Dermis blood vessel endothelial cell (primary cell): ENCODE measurements at regions not wholly inside any gene's neighbourhood (a gene's known extent, or its start where the extent isn't known, plus 50 kb on each side); places are given as distances from the start of the nearest gene placed in this dataset.
"Not testable (repeated sequence)": the region's sequence is repeated elsewhere in the genome, so short reads cannot be mapped to it uniquely, and the experiment has no call there.

Source experiments
- DNase-seq: peaks from one replicate; pipeline ENCODE4 v3.0.0; 2010

- DNase-seq: no peak
Measured at GRCh38 chr13:68636784-68637183, 1406.6 kb upstream of the PCDH9 start.

GRCh38 chr13:68628994-68629393 is 1398.9 kb upstream of the PCDH9 start:
- no peak for DNase-seq

- no peak for DNase-seq
Measured at GRCh38 chr13:68627379-68627778, 1397.2 kb upstream of the PCDH9 start.

- DNase-seq: no peak
Measured at GRCh38 chr13:68616600-68617222, 1386.6 kb upstream of the PCDH9 start.

- DNase-seq: no peak
Measured at GRCh38 chr13:68609661-68610060, 1379.5 kb upstream of the PCDH9 start.

GRCh38 chr13:68608147-68608546 is 1378.0 kb upstream of the PCDH9 start:
- DNase-seq: no peak

GRCh38 chr13:68597641-68598040 is 1367.5 kb upstream of the PCDH9 start:
- DNase-seq: no peak

- DNase-seq: no peak
Measured at GRCh38 chr13:68588623-68589022, 1358.5 kb upstream of the PCDH9 start.

- no peak for DNase-seq
Measured at GRCh38 chr13:68584776-68585175, 1354.6 kb upstream of the PCDH9 start.

- DNase-seq: no peak
Measured at GRCh38 chr13:68574053-68574452, 1343.9 kb upstream of the PCDH9 start.

GRCh38 chr13:68551701-68552522 is 1321.8 kb upstream of the PCDH9 start:
- DNase-seq: no peak

GRCh38 chr13:68550330-68550729 is 1320.2 kb upstream of the PCDH9 start:
- DNase-seq: no peak

- DNase-seq: no peak
Measured at GRCh38 chr13:68540244-68540643, 1310.1 kb upstream of the PCDH9 start.

- no peak for DNase-seq
Measured at GRCh38 chr13:68535329-68535728, 1305.2 kb upstream of the PCDH9 start.

GRCh38 chr13:68527167-68527566 is 1297.0 kb upstream of the PCDH9 start:
- DNase-seq: not testable (repeated sequence)

- DNase-seq: no peak
Measured at GRCh38 chr13:68523838-68524424, 1293.8 kb upstream of the PCDH9 start.

GRCh38 chr13:68522184-68522583 is 1292.0 kb upstream of the PCDH9 start:
- no peak for DNase-seq

GRCh38 chr13:68509734-68510621 is 1279.8 kb upstream of the PCDH9 start:
- no peak for DNase-seq

- no peak for DNase-seq
Measured at GRCh38 chr13:68506888-68507551, 1276.9 kb upstream of the PCDH9 start.

- no peak for DNase-seq
Measured at GRCh38 chr13:68490594-68490993, 1260.5 kb upstream of the PCDH9 start.

GRCh38 chr13:68481130-68481529 is 1251.0 kb upstream of the PCDH9 start:
- no peak for DNase-seq

- DNase-seq: no peak
Measured at GRCh38 chr13:68473834-68474326, 1243.7 kb upstream of the PCDH9 start.
